ENCODE measurements at regions not wholly inside any gene's neighbourhood (a gene's known extent, or its start where the extent isn't known, plus 50 kb on each side); places are given as distances from the start of the nearest gene placed in this dataset.
"Not testable (repeated sequence)": the region's sequence is repeated elsewhere in the genome, so short reads cannot be mapped to it uniquely, and the experiment has no call there.

DNA sequence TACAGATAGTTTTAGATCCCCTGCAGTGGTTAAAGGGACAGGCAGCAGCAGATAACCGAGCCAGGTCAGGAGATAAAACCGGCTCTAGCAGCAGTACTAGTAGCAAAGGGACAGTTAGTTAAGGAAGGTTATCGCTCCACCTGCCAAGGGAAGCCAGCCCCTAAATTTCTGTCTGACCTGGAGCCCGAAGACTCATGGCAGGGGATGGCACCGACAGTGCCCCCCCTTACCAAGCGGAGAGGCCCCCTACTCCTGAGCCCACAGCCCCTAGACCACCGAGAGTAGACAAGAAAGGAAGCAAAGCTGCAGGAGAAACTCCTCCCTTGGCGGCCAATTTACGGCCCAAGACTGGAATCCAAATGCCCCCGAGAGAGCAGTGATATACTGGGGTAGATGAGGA lies 61.3 kb upstream of the MAGEC2 start:
- TF ChIP-seq HDAC2 (IDR thresholded peaks at IDR 0.05) (no peak), KDM1A (IDR thresholded peaks at IDR 0.05; ENCODE audit: low read depth) (no peak), FOSL2 (IDR thresholded peaks at IDR 0.05) (no peak), FOSL2 (CRISPR knock-in tag; IDR thresholded peaks at IDR 0.05) (no peak), JUN (IDR thresholded peaks at IDR 0.05) (no peak), RFX5 (IDR thresholded peaks at IDR 0.05) (no peak)
- TF ChIP-seq, protein P1, sequence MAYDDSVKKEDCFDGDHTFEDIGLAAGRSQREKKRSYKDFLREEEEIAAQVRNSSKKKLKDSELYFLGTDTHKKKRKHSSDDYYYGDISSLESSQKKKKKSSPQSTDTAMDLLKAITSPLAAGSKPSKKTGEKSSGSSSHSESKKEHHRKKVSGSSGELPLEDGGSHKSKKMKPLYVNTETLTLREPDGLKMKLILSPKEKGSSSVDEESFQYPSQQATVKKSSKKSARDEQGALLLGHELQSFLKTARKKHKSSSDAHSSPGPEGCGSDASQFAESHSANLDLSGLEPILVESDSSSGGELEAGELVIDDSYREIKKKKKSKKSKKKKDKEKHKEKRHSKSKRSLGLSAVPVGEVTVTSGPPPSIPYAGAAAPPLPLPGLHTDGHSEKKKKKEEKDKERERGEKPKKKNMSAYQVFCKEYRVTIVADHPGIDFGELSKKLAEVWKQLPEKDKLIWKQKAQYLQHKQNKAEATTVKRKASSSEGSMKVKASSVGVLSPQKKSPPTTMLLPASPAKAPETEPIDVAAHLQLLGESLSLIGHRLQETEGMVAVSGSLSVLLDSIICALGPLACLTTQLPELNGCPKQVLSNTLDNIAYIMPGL (CRISPR knock-in tag; IDR thresholded peaks at IDR 0.05; ENCODE audit: borderline replicate concordance) = no peak
- ChIA-PET POLR2A (no interaction called here), CTCF (no interaction called here)
- Histone ChIP-seq H3K4me2 (no peak overlapping the region), H3K9me3 (no peaks in the 10 kb centered on the region), H3K4me3 (no peak overlapping the region), H3K4me1 (no peaks in the 10 kb centered on the region), H3K27ac (no peak overlapping the region)
- ATAC-seq (no peak), DNase-seq (ENCODE audit: low read depth in 1 of 2, low spot score in 1 of 2) (no peak), FAIRE-seq (no peak)
- WGBS (ENCODE audit: missing lambda C conversion rate) = 28% methylated on average over 10 of the region's 10 CpGs

DNA sequence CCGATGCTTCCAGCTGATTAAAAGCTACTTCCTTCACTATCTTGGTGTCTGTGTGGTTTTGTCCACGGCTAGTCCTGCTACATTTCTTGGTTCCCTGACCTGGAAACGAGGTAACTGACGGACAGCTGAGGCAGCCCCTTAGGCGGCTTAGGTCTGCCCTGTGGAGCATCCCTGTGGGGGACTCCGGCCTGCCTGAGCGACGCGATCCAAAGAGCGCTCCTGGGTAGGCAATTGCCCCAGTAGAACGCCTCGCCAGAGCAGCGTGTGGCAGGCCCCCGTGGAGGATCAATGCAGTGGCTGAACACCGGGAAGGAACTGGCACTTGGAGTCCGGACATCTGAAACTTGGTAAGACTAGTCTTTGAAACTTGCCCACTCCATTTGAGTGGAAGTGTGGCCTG lies 60.5 kb upstream of the MAGEC2 start:
- CTCF ChIA-PET, ATAC-seq: not testable (repeated sequence)

DNA sequence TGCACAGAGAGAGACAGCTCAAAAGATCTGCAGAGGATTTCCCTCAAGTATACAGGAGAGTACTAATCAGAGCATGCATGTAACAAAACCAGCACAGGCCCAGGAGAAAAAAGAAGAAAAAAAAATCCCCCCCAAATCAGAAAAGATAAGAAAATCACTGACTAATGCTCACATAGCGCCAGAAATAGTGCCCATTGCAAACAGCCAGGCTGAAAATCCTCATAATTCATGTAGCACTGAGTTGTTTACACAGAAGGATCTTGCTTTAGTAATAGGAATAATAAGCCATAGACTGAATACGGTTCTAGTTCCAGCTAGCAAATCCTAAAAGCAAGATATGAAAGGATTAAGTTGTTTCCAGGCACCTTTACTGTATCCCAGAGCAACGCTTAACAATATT lies 51.8 kb upstream of the MAGEC2 start:
- no peak overlapping the region for H3K27ac ChIP-seq
- ChIA-PET POLR2A (no interaction called here), CTCF (interaction anchor here (0.6 to 0.7 kb wide), 2 partner anchors 12 to 266 kb away, joined by 3 to 4 read pairs; no protein-coding TSS in a partner anchor)
- no peaks in the 10 kb centered on the region for H3K9me3 ChIP-seq
- FAIRE-seq (no peak), DNase-seq (ENCODE audit: low read depth in 1 of 2, low spot score in 1 of 2) (no peak), ATAC-seq (no peak)
- TF ChIP-seq SMC3 (IDR thresholded peaks at IDR 0.05) = no peak
- TF ChIP-seq, protein P2, sequence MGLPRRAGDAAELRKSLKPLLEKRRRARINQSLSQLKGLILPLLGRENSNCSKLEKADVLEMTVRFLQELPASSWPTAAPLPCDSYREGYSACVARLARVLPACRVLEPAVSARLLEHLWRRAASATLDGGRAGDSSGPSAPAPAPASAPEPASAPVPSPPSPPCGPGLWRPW (IDR thresholded peaks at IDR 0.05) = no peak
- no peak for TF ChIP-seq NFE2L2 (conservative IDR thresholded peaks at IDR 0.05; ENCODE audit: low read length)
- TF ChIP-seq CBX2 (IDR thresholded peaks at IDR 0.05; ENCODE audit: borderline replicate concordance, low read depth) = no peak
- TF ChIP-seq, protein P3, sequence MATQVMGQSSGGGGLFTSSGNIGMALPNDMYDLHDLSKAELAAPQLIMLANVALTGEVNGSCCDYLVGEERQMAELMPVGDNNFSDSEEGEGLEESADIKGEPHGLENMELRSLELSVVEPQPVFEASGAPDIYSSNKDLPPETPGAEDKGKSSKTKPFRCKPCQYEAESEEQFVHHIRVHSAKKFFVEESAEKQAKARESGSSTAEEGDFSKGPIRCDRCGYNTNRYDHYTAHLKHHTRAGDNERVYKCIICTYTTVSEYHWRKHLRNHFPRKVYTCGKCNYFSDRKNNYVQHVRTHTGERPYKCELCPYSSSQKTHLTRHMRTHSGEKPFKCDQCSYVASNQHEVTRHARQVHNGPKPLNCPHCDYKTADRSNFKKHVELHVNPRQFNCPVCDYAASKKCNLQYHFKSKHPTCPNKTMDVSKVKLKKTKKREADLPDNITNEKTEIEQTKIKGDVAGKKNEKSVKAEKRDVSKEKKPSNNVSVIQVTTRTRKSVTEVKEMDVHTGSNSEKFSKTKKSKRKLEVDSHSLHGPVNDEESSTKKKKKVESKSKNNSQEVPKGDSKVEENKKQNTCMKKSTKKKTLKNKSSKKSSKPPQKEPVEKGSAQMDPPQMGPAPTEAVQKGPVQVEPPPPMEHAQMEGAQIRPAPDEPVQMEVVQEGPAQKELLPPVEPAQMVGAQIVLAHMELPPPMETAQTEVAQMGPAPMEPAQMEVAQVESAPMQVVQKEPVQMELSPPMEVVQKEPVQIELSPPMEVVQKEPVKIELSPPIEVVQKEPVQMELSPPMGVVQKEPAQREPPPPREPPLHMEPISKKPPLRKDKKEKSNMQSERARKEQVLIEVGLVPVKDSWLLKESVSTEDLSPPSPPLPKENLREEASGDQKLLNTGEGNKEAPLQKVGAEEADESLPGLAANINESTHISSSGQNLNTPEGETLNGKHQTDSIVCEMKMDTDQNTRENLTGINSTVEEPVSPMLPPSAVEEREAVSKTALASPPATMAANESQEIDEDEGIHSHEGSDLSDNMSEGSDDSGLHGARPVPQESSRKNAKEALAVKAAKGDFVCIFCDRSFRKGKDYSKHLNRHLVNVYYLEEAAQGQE (IDR thresholded peaks at IDR 0.05) = no peak
- TF ChIP-seq FOSB (CRISPR knock-in tag; IDR thresholded peaks at IDR 0.05) = no peak
- no peak for TF ChIP-seq NR3C1 (IDR thresholded peaks at IDR 0.05)
- no peak for TF ChIP-seq ZC3H11A (IDR thresholded peaks at IDR 0.05)
- 40% methylated on average over 3 of the region's 3 CpGs for WGBS (ENCODE audit: missing lambda C conversion rate)
- H3K4me2 ChIP-seq = no peak overlapping the region
- no peaks in the 10 kb centered on the region for H3K4me1 ChIP-seq
- no peak overlapping the region for H3K4me3 ChIP-seq

More for the DNA sequence above, 60.5 kb upstream of the MAGEC2 start:
- H3K4me2 ChIP-seq; POLR2A ChIA-PET; H3K4me1 ChIP-seq; H3K9me3 ChIP-seq; H3K4me3 ChIP-seq; DNase-seq (ENCODE audit: low read depth in 1 of 2, low spot score in 1 of 2); FAIRE-seq; H3K27ac ChIP-seq: not testable (repeated sequence)
- 52% methylated on average over 13 of the region's 16 CpGs for WGBS (ENCODE audit: missing lambda C conversion rate)

Small RNA genes in the stretch of these regions (small RNA-seq; reads per million reads assigned to genes)
- gene RNA5SP516 = 0 reads per million in 6 experiments

All from A549 (cell line).